HG02588 (cell line): ENCODE measurements at regions not wholly inside any gene's neighbourhood (a gene's known extent, or its start where the extent isn't known, plus 50 kb on each side); places are given as distances from the start of the nearest gene placed in this dataset.

Experiments
- ATAC-seq: cut with Tn5 transposase; IDR thresholded peaks from one replicate; pipeline ENCODE4 v1.9.1; 2021; ENCODE audit warnings: mild to moderate bottlenecking, moderate library complexity; ENCODE audit not compliant: unreplicated experiment

- no peak for ATAC-seq
These were observed 322.0 kb downstream of the MFSD1 start for GRCh38 chr3:159123877-159124276.

- no peak for ATAC-seq
These were observed 324.6 kb downstream of the MFSD1 start for GRCh38 chr3:159126261-159127020.

- no peak for ATAC-seq
These were observed 325.2 kb downstream of the MFSD1 start for GRCh38 chr3:159127021-159127392.

GRCh38 chr3:159128628-159129027 is 326.8 kb downstream of the MFSD1 start:
- no peak for ATAC-seq

GRCh38 chr3:159130108-159130507 is 328.3 kb downstream of the MFSD1 start:
- no peak for ATAC-seq

GRCh38 chr3:159131376-159131775 is 329.5 kb downstream of the MFSD1 start:
- no peak for ATAC-seq

- no peak for ATAC-seq
These were observed 336.1 kb downstream of the MFSD1 start for GRCh38 chr3:159137949-159138348.

GRCh38 chr3:159139326-159139725 is 337.5 kb downstream of the MFSD1 start:
- ATAC-seq = no peak

GRCh38 chr3:159144472-159144871 is 342.6 kb downstream of the MFSD1 start:
- ATAC-seq = no peak

GRCh38 chr3:159144891-159145290 is 343.0 kb downstream of the MFSD1 start:
- no peak for ATAC-seq

GRCh38 chr3:159146392-159146791 is 344.5 kb downstream of the MFSD1 start:
- no peak for ATAC-seq

- no peak for ATAC-seq
These were observed 345.1 kb downstream of the MFSD1 start for GRCh38 chr3:159146856-159147435.

- no peak for ATAC-seq
These were observed 346.0 kb downstream of the MFSD1 start for GRCh38 chr3:159147813-159148212.

- no peak for ATAC-seq
These were observed 346.6 kb downstream of the MFSD1 start for GRCh38 chr3:159148466-159148865.

- no peak for ATAC-seq
These were observed 347.3 kb downstream of the MFSD1 start for GRCh38 chr3:159149131-159149530.

- no peak for ATAC-seq
These were observed 347.8 kb downstream of the MFSD1 start for GRCh38 chr3:159149633-159150032.

GRCh38 chr3:159150180-159150579 is 348.3 kb downstream of the MFSD1 start:
- ATAC-seq = no peak

GRCh38 chr3:159151130-159151529 is 349.3 kb downstream of the MFSD1 start:
- no peak for ATAC-seq

GRCh38 chr3:159157275-159157674 is 355.4 kb downstream of the MFSD1 start:
- no peak for ATAC-seq

GRCh38 chr3:159158213-159158612 is 356.4 kb downstream of the MFSD1 start:
- no peak for ATAC-seq

- no peak for ATAC-seq
These were observed 356.9 kb downstream of the MFSD1 start for GRCh38 chr3:159158801-159159200.

GRCh38 chr3:159159546-159159945 is 357.7 kb downstream of the MFSD1 start:
- no peak for ATAC-seq

- no peak for ATAC-seq
These were observed 361.8 kb downstream of the MFSD1 start for GRCh38 chr3:159163656-159164055.
